AG09309 (cell line): ENCODE measurements at regions not wholly inside any gene's neighbourhood (a gene's known extent, or its start where the extent isn't known, plus 50 kb on each side); places are given as distances from the start of the nearest gene placed in this dataset.

ENCODE experiments used
- DNase-seq: peaks from one replicate; pipeline ENCODE4 v3.0.0-alpha.2; 2010; ENCODE audit warnings: low read depth
- H3K4me3 ChIP-seq: 2 replicates; pipeline ENCODE4 v1.5.1; 2011; ENCODE audit warnings: mild to moderate bottlenecking, low read depth, low read length, moderate library complexity; ENCODE audit not compliant: control insufficient read depth
- TF ChIP-seq, protein P1 (sequence below): IDR thresholded peaks from 2 replicates; pipeline ENCODE4 v1.5.1; 2011; ENCODE audit warnings: mild to moderate bottlenecking, low read depth, low read length, inconsistent platforms; ENCODE audit not compliant: insufficient read depth, control insufficient read depth; ENCODE audit errors: missing control alignments

DNA sequence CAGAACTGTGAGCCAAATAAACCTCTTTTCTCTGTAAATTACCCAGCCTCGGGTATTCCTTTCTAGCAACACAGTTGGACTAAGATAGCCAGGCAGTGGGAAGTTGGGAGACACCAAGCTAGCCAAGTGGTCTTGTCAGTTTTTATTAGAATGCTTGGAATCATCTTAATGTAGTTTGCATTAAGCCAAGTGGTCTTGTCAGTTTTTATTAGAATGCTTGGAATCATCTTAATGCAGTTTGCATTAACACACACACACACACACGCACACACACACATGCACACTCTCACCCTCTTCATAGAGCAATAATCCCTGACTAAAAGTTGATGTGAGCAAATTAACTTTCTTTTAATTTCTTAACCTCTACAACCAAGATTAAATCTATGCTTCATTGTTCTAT lies 151.5 kb downstream of the VAPA start:
- no peak for DNase-seq
- TF ChIP-seq, protein P1, sequence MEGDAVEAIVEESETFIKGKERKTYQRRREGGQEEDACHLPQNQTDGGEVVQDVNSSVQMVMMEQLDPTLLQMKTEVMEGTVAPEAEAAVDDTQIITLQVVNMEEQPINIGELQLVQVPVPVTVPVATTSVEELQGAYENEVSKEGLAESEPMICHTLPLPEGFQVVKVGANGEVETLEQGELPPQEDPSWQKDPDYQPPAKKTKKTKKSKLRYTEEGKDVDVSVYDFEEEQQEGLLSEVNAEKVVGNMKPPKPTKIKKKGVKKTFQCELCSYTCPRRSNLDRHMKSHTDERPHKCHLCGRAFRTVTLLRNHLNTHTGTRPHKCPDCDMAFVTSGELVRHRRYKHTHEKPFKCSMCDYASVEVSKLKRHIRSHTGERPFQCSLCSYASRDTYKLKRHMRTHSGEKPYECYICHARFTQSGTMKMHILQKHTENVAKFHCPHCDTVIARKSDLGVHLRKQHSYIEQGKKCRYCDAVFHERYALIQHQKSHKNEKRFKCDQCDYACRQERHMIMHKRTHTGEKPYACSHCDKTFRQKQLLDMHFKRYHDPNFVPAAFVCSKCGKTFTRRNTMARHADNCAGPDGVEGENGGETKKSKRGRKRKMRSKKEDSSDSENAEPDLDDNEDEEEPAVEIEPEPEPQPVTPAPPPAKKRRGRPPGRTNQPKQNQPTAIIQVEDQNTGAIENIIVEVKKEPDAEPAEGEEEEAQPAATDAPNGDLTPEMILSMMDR = no peak
- no peak overlapping the region for H3K4me3 ChIP-seq

DNA sequence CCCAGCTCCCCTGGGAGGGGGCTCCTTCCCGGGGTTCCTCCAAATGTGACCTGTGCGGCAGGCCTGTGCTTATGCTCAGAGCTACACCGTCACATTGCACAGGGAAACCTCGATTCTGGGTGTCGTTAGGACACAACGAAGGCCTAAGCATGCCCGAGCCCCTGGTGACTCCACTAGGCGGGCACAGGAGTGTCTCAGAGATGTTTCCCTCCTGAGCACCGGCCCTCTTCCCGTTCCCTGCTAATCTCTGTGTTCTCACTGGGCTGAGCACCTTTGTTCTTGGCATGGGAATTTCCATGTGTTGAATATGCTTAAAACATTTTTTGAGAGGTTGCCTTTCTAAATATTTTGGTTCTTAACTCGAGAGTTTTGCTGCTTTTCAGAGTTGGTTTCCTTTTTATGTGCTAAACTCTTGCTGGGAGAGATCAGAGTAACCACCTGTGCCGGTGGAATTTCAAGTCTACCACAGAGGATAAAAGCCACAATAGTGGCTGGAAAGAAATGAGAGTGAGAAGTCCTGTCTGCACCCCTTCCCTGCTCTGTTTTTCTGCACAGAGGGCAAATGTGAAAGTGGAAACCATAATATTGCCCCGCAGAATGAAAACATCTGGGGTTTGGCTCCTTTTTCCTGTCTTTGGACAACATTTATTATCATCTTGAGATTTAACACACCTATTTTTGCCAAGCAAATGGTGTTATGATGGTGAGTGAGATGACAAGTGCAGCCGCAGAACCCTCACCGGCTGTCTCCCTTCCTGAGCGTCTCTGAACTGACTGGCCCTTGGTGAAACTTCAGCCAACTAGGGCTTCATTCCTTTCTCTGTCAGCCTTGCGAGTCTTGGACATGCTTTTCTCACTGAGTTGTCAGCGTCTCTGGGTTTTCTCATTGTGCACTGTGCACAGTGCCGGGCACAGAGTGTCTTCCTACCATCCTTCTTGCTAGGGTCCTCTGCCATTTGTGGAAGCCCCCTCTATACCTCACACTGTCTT lies 154.1 kb downstream of the VAPA start:
- DNase-seq = no peak
- TF ChIP-seq, protein P1 = no peak

DNA sequence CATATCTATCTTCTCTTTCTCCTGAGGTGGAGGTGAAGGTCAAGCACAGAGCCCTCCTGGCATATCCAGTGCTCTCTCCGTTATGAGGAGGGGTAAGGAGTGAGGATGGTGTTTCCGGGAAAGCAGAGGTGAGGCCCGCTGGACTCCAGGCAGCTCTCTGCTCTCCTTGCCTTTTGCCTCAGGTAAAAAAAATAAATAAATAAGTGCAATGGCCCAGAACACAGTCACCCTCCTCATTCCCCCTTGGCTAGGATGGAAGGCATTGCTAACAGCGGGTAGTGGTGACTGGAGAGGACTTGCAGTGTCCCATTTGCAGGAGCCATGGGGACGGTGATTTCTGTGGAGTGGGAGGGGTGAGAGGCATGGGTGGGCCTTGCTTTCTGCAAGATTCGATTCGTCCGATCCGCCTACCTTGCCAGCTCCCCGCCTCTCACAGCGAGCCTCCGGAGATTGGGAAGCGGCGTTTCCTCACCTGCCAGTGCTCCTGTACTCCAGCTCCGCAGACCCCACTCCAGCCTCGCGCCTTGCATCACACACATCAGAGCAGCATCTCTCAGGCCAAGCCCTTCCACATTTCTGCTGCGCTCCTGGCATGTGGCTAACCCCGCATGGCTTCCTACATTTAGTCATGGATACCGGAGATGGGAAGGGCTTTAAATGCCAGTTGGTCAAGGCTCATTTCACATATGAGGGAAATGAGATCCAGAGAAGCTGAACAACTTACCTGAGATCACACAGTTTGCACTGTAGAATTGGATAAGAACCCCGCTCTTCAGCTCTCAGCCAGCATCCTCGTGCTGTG lies 155.2 kb downstream of the VAPA start:
- TF ChIP-seq, protein P1 = no peak
- H3K4me3 ChIP-seq = no peak overlapping the region
- no peak for DNase-seq

More for the DNA sequence above, 154.1 kb downstream of the VAPA start:
- no peak overlapping the region for H3K4me3 ChIP-seq

DNA sequence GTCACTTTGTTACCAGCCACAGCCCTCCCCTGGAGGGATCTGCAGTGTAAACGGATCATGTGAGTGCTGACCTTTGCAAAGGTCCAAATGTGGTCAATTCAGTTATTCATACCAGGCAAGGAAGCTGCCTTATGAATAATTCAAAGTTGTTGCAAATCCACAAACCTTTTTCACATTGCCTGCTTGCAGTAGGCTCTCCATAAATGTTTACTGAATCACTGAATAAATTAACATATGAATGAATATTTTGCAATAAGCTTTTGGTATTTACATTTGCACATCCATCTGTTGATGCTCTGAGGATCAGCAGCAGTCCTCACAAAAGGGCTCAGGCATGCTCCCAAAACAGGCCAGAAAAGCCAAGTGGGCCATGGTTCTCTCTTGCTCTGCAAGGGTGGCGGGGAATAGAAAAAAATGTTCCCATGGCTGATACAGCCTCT lies 156.8 kb downstream of the VAPA start:
- H3K4me3 ChIP-seq = no peak overlapping the region
- DNase-seq = no peak
- TF ChIP-seq, protein P1 = no peak

DNA sequence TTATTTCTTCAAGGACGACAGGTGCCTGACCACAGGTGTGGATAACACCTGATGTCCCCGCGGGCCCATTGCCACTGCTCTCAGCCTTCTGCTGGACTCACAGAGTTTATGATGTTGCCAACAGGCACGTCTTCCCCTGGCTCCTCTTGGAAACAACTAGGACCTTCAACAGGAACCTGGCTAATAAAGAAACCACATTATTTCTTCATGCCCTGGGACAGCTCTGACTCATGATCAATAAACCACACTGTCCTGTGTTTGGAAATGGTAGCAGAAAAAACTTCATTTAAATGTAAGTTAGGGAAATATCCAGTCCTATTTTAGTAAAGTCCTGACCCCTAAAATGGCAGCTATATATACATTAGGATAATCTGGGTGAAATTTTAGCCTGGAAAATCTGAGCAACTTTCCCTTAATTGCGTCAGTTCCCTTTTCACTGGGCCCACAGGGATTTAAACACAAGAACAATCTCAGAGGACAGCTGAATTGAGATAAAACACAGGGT lies 158.9 kb downstream of the VAPA start:
- no peak overlapping the region for H3K4me3 ChIP-seq
- TF ChIP-seq, protein P1 = no peak
- peak; percentile 76 for DNase-seq

DNA sequence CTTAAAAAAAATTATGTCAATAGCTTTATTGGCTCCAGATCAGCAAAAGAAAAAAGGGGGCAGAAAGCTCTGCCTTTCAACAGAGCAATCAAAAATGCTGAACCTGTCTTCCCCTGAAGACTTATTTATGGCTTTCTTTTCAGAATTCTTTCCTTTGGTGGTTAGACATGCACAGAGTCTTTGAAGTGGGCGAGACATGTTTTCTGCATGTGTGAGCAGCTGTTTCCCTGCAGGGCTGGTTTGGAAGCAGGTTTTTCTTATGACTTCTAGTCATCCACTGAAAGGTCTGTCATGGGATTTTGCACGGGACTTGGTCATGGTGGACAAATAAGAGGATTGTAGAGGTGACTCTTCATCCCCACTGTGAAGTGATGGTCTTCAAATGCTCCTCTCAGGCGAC lies 160.3 kb downstream of the VAPA start:
- H3K4me3 ChIP-seq = no peak overlapping the region
- no peak for DNase-seq
- TF ChIP-seq, protein P1 = no peak
